ENCODE measurements at regions not wholly inside any gene's neighbourhood (a gene's known extent, or its start where the extent isn't known, plus 50 kb on each side); places are given as distances from the start of the nearest gene placed in this dataset.

GRCh38 chr6:1554141-1554475, 55.6 kb upstream of the FOXC1 start:
- ATAC-seq (ENCODE audit: low read depth in 2 of 2) (no peak), DNase-seq (no peak)
- Mint-ChIP-seq H3K4me1 (peaks cover 4 to 39% (median 22%) of the 10 kb centered on the region in 4 donors), H3K9me3 (peaks cover 0 to 2% (median 0%) of the 10 kb centered on the region in 7 donors), H3K4me3 (peak overlapping the region in 3 of 4 donors; percentile 42 to 89 (median 86)), H3K27ac (peak overlapping the region; percentile 48 to 92 (median 73)), H3K36me3 (no peaks in the 10 kb centered on the region), H3K27me3 (peaks cover 10% of the 10 kb centered on the region)
- no peaks in the 10 kb centered on the region for H3K36me3 ChIP-seq (ENCODE audit: control insufficient read depth, insufficient read depth, low read length)
- no peaks in the 10 kb centered on the region for H3K9me3 ChIP-seq (ENCODE audit: control insufficient read depth in 2 of 2, low read length in 2 of 2)
- H3K27me3 ChIP-seq (ENCODE audit: control insufficient read depth, insufficient read depth, low read length), result peaks cover 9% of the 10 kb centered on the region
- H3K4me3 ChIP-seq (ENCODE audit: low read depth, low read length), result peak overlapping the region; percentile 83
- peak overlapping the region; percentile 48 for H3K27ac ChIP-seq (ENCODE audit: insufficient read depth, low read length, poor library complexity, severe bottlenecking)
- peaks cover 17% of the 10 kb centered on the region for H3K4me1 ChIP-seq (ENCODE audit: control insufficient read depth, insufficient read depth, low read length, poor library complexity, severe bottlenecking)

GRCh38 chr6:1554476-1555310, 55.0 kb upstream of the FOXC1 start:
- Histone ChIP-seq H3K27me3 (ENCODE audit: control insufficient read depth, insufficient read depth, low read length) (peaks cover 9% of the 10 kb centered on the region), H3K4me1 (ENCODE audit: control insufficient read depth, insufficient read depth, low read length, poor library complexity, severe bottlenecking) (peaks cover 17% of the 10 kb centered on the region), H3K9me3 (ENCODE audit: control insufficient read depth in 2 of 2, low read length in 2 of 2) (no peaks in the 10 kb centered on the region), H3K27ac (ENCODE audit: insufficient read depth, low read length, poor library complexity, severe bottlenecking) (peak overlapping the region; percentile 48), H3K4me3 (ENCODE audit: low read depth, low read length) (peak overlapping the region; percentile 83), H3K36me3 (ENCODE audit: control insufficient read depth, insufficient read depth, low read length) (no peaks in the 10 kb centered on the region)
- Mint-ChIP-seq H3K27ac (peak overlapping the region; percentile 48 to 92 (median 73)), H3K4me1 (peaks cover 4 to 39% (median 22%) of the 10 kb centered on the region in 4 donors), H3K36me3 (no peaks in the 10 kb centered on the region), H3K27me3 (peaks cover 10% of the 10 kb centered on the region), H3K4me3 (peak overlapping the region; percentile 42 to 89 (median 88)), H3K9me3 (peaks cover 0 to 2% (median 0%) of the 10 kb centered on the region in 7 donors)
- DNase-seq (peak; percentile 39 to 73 (median 66)), ATAC-seq (ENCODE audit: low read depth in 2 of 2) (peak; percentile 72 to 79)

- no peaks in the 10 kb centered on the region for H3K36me3 ChIP-seq (ENCODE audit: control insufficient read depth, insufficient read depth, low read length)
- Mint-ChIP-seq H3K9me3 (peaks cover 0 to 2% (median 0%) of the 10 kb centered on the region in 7 donors), H3K27me3 (peaks cover 15% of the 10 kb centered on the region), H3K4me1 (peaks cover 0 to 20% (median 13%) of the 10 kb centered on the region in 4 donors), H3K36me3 (no peaks in the 10 kb centered on the region), H3K27ac (no peak overlapping the region), H3K4me3 (no peak overlapping the region)
- DNase-seq, result no peak
- no peaks in the 10 kb centered on the region for H3K9me3 ChIP-seq (ENCODE audit: control insufficient read depth in 2 of 2, low read length in 2 of 2)
- H3K27ac ChIP-seq (ENCODE audit: insufficient read depth, low read length, poor library complexity, severe bottlenecking), result no peak overlapping the region
- H3K27me3 ChIP-seq (ENCODE audit: control insufficient read depth, insufficient read depth, low read length), result peaks cover 19% of the 10 kb centered on the region
- no peak for ATAC-seq (ENCODE audit: low read depth in 2 of 2)
- H3K4me3 ChIP-seq (ENCODE audit: low read depth, low read length), result no peak overlapping the region
- peaks cover 11% of the 10 kb centered on the region for H3K4me1 ChIP-seq (ENCODE audit: control insufficient read depth, insufficient read depth, low read length, poor library complexity, severe bottlenecking)
Observed at GRCh38 chr6:1558388-1558787, 51.3 kb upstream of the FOXC1 start.

All from CD4-positive, CD25-positive, alpha-beta regulatory T cell (primary cell).